ENCODE measurements at regions not wholly inside any gene's neighbourhood (a gene's known extent, or its start where the extent isn't known, plus 50 kb on each side); places are given as distances from the start of the nearest gene placed in this dataset.
"Not testable (repeated sequence)": the region's sequence is repeated elsewhere in the genome, so short reads cannot be mapped to it uniquely, and the experiment has no call there.

DNA sequence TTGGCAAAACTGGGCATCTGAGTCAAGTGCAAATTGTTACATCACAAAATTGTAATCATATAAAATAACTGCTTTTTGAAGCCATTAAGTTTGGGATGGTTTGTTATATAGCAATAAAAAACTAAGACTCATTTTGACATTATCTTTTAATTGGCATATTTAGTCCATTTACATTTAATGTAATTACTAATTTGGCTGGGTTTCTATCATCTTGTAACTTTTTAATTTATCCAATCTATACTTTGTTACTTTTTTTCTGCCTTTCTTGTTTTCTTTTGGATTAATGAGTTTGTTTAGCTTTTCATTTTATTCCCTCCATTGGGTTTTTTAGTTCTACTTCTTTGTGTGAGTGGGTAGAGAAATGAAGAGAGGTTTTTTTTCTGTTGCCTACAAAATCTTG is 76.3 kb downstream of the DRAM2 start:
- no peak for DNase-seq

- no peak for DNase-seq
Measured at GRCh38 chr1:111062624-111063023, 77.3 kb downstream of the DRAM2 start.

DNA sequence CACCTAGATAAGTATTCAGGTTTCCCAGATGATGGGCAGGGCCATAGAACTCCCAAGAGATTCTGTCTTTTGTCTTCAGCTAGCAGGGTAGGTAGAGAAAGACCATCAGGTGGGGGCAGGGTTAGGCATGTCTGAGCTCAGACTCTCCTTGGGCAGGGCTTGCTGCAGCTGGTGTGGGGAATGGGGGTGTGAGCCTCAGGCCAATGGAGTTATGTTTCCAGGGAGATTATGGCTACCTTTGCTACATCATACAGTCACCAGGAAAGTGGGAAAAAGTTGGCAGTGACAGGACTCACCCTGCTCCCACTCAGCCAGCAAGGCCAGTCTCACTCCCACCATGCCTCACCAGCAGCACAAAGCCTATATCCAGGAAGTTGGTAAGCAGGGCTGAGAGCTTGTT is 77.8 kb downstream of the DRAM2 start:
- no peak for DNase-seq

DNA sequence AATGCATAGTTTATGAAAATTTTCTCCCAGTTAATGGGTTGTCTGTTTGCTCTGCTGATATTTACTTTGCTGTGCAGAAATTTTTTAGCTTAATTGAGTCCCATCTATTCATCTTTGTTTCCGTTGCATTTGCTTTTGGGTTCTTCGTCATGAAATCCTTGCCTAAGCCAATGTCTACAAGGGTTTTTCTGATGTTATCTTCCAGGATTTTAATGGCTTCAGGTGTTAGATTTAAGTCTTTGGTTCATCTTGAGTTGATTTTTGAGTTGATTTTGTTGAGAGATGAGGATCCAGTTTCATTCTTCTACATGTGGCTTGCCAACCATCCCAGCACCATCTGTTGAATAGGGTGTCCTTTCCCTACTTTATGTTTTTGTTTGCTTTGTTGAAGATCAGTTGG is 85.2 kb downstream of the DRAM2 start:
- no peak for DNase-seq

DNA sequence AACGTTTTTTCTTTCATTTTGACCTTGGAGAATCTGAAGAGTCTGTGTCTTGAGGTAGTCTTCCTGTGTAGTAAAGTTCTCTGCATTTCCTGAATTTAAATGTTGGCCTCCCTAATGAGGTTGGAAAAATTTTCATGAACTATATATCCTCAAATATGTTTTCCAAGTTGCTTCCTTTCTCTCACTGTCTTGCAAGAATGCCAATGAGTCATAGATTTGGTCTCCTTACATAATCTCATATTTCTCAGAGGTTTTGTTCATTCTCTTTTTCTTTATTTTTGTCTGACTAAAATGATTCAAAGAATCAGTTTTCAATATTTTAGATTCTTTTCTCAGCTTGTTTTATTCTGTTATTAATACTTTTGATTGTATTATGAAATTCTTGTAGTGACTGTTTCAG is 87.6 kb downstream of the DRAM2 start:
- no peak for DNase-seq

DNA sequence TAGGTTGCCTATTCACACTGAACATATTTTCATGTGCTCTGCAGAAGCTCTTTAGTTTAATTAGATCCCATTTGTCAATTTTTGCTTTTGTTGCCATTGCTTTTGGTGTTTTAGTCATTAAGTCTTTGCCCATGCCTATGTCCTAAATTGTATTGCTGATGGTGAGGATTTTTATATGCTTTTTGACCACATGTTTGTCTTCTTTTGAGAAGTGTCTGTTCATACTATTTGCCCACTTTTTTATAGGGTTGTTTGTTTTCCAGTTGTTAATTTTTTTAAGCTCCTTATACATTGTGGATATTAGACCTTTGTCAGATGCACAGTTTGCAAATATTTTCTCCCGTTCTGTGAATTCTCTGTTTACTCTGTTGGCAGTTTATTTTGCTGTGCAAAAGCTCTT is 84.5 kb upstream of the LRIF1 start:
- DNase-seq, result not testable (repeated sequence)

GRCh38 chr1:111045033-111045722 is 81.5 kb upstream of the LRIF1 start:
- DNase-seq, result no peak

- peak; percentile 7 to 10 for DNase-seq
Measured at GRCh38 chr1:111032295-111032897, 68.7 kb upstream of the LRIF1 start.

DNA sequence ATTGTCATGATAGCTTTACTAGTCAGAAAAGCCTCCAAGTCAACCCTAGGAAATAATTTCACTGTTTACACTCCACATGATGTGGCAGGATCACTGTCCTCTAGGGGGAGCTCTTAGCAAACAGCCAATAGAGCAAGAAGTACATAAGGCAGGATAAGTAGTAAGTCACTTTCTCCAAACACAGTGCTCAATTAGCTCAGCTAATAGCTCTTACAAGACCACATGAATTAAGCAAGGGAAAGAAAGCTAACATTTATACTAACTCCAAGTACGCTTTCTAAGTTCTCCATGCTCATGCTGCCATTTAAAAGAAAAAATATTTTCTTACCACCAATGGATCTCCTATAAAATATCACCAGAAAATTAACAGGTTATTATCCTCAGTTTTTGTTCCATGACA is 66.9 kb upstream of the LRIF1 start:
- peak; percentile 33 to 41 for DNase-seq

- no peak for DNase-seq
Measured at GRCh38 chr1:111025109-111025508, 61.4 kb upstream of the LRIF1 start.

DNA sequence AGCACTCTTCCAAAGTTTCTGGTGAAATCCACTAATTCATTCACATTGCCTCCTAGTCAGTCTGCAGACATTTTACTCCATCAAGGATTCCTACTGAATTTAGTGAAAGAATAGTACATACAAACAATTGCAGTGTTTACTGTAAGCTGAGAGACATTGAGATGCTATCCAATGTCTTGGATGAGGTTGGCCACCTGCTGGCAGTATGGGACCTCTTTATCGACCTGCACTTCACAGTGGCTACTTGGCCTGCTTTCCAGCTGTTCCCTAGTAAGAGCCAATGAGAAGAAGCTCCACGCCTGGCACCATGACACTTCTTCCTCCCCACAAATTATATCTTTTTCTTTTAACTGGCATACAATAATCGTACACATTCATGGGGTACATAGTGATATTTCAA is 51.5 kb upstream of the LRIF1 start:
- no peak for DNase-seq
